Endodermal cell (in vitro differentiated cells): ENCODE measurements at regions not wholly inside any gene's neighbourhood (a gene's known extent, or its start where the extent isn't known, plus 50 kb on each side); places are given as distances from the start of the nearest gene placed in this dataset.

Experiments used
- DNase-seq: peaks from one replicate; pipeline ENCODE4 v3.0.0-alpha.2; 2017
- H3K27ac ChIP-seq: 2 replicates; pipeline ENCODE4 v1.5.1; 2013; ENCODE audit warnings: mild to moderate bottlenecking, low read depth, low read length, moderate library complexity
- H3K27me3 ChIP-seq: 2 replicates; pipeline ENCODE4 v1.6.1; 2013; ENCODE audit warnings: mild to moderate bottlenecking, low read length, moderate library complexity; ENCODE audit not compliant: insufficient read depth, control insufficient read depth, poor library complexity, severe bottlenecking
- H3K36me3 ChIP-seq: 2 replicates; pipeline ENCODE4 v1.7.0; 2013; ENCODE audit warnings: mild to moderate bottlenecking, low read length, moderate library complexity; ENCODE audit not compliant: control insufficient read depth, insufficient read depth
- H3K4me1 ChIP-seq: one replicate; pipeline ENCODE4 v1.7.0; 2013; ENCODE audit warnings: low read length; ENCODE audit not compliant: control insufficient read depth, insufficient read depth
- H3K4me3 ChIP-seq: 2 replicates; pipeline ENCODE4 v1.5.1; 2013; ENCODE audit warnings: mild to moderate bottlenecking, low read length, moderate library complexity
- H3K9ac ChIP-seq: 2 replicates; pipeline ENCODE4 v1.6.1; 2013; ENCODE audit warnings: mild to moderate bottlenecking, low read length, moderate library complexity; ENCODE audit not compliant: poor library complexity, severe bottlenecking; ENCODE audit errors: extremely low read depth
- H3K9me3 ChIP-seq: 2 replicates; pipeline ENCODE4 v1.6.1; 2013; ENCODE audit warnings: mild to moderate bottlenecking, low read length, moderate library complexity; ENCODE audit not compliant: control insufficient read depth
- H3K27ac Mint-ChIP-seq: 2 replicates; pipeline ENCODE4 v1.8.0; 2020; ENCODE audit warnings: mixed read lengths
- H3K27me3 Mint-ChIP-seq: 2 replicates; pipeline ENCODE4 v1.8.0; 2021; ENCODE audit warnings: mild to moderate bottlenecking, mixed read lengths; ENCODE audit not compliant: insufficient read depth
- H3K36me3 Mint-ChIP-seq: 2 replicates; pipeline ENCODE4 v1.8.0; 2020; ENCODE audit warnings: low read depth, mixed read lengths
- H3K4me1 Mint-ChIP-seq: 2 replicates; pipeline ENCODE4 v1.8.0; 2020; ENCODE audit warnings: mixed read lengths
- H3K4me3 Mint-ChIP-seq: 2 replicates; pipeline ENCODE4 v1.8.0; 2020; ENCODE audit warnings: mild to moderate bottlenecking, moderate library complexity, mixed read lengths
- H3K9me3 Mint-ChIP-seq: 2 replicates; pipeline ENCODE4 v1.8.0; 2020; ENCODE audit warnings: mild to moderate bottlenecking, mixed read lengths
- WGBS, 2 experiments: methylation state at CpG; one replicate each; pipeline versions ENCODE4 v1.1.5 to v1.1.7; 2013; ENCODE audit warnings: missing lambda C conversion rate in 2 of 2, mixed read lengths in 1 of 2; ENCODE audit not compliant: insufficient coverage in 1 of 2, insufficient read length in 1 of 2; 5-methylcytosine and 5-hydroxymethylcytosine counted together
- TF ChIP-seq, protein P1 (sequence below): fragments of 200-600 bp; sonication (generic); conservative IDR thresholded peaks from 2 replicates; pipeline ENCODE4 v1.5.0; 2021; ENCODE audit warnings: antibody characterized with exemption, mild to moderate bottlenecking

DNA sequence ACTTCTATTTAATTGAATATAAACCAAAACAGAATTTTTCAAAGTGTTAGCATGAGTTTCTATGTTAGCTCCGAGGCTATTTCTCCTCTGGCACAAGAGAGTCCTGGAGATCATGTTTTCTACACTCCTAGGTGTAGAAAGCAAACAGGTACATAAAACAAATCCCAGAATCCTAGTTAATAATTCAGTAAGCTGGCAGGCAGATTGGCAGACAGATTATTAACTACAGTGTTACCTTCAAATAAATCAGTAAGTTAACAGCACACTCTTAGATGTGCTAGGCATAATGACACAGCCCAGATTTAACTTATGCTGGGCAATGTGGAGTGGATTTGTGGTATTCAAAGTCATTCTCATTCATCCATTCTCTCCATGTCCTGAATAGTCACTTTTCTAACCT, 282.8 kb upstream of the RPS23 start:
- Mint-ChIP-seq H3K27ac (no peak overlapping the region), H3K4me1 (no peaks in the 10 kb centered on the region), H3K36me3 (no peaks in the 10 kb centered on the region), H3K4me3 (no peak overlapping the region), H3K9me3 (no peaks in the 10 kb centered on the region), H3K27me3 (no peaks in the 10 kb centered on the region)
- DNase-seq = no peak
- TF ChIP-seq, protein P1, sequence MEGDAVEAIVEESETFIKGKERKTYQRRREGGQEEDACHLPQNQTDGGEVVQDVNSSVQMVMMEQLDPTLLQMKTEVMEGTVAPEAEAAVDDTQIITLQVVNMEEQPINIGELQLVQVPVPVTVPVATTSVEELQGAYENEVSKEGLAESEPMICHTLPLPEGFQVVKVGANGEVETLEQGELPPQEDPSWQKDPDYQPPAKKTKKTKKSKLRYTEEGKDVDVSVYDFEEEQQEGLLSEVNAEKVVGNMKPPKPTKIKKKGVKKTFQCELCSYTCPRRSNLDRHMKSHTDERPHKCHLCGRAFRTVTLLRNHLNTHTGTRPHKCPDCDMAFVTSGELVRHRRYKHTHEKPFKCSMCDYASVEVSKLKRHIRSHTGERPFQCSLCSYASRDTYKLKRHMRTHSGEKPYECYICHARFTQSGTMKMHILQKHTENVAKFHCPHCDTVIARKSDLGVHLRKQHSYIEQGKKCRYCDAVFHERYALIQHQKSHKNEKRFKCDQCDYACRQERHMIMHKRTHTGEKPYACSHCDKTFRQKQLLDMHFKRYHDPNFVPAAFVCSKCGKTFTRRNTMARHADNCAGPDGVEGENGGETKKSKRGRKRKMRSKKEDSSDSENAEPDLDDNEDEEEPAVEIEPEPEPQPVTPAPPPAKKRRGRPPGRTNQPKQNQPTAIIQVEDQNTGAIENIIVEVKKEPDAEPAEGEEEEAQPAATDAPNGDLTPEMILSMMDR = no peak
- no peaks in the 10 kb centered on the region for H3K9me3 ChIP-seq
- H3K4me3 ChIP-seq = no peak overlapping the region
- no peaks in the 10 kb centered on the region for H3K36me3 ChIP-seq
- no peaks in the 10 kb centered on the region for H3K27me3 ChIP-seq
- no peaks in the 10 kb centered on the region for H3K4me1 ChIP-seq
- H3K27ac ChIP-seq = no peak overlapping the region
- no peak overlapping the region for H3K9ac ChIP-seq
- 80% methylated on average over 1 of the region's 1 CpG for WGBS, 2 experiments

DNA sequence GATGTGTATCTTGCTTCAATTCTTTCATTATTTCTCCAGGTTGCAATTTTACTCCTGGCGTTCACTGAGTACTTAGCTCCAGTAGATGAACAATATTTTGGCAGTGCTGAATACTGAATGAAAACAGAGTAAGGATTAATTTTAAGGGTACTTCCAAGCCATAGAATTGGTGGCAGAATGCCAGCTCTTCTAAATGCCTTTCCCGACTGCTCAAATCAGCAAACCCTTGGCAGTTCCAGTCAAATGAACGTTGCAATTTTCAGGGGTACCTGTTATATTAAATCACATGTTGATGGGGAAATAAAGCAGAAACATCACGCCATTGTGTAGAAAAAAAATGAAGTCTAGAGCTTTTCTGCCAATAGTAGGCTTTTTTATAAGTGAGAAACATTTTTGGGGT, 282.4 kb upstream of the RPS23 start:
- Mint-ChIP-seq H3K27ac (no peak overlapping the region), H3K36me3 (no peaks in the 10 kb centered on the region), H3K4me3 (no peak overlapping the region), H3K4me1 (no peaks in the 10 kb centered on the region), H3K27me3 (no peaks in the 10 kb centered on the region), H3K9me3 (no peaks in the 10 kb centered on the region)
- TF ChIP-seq, protein P1 = no peak
- WGBS, 2 experiments = 89 to 93% methylated on average over 2 to 4 of the region's 4 CpGs
- H3K9ac ChIP-seq = no peak overlapping the region
- no peaks in the 10 kb centered on the region for H3K27me3 ChIP-seq
- no peaks in the 10 kb centered on the region for H3K36me3 ChIP-seq
- H3K27ac ChIP-seq = no peak overlapping the region
- H3K4me1 ChIP-seq = no peaks in the 10 kb centered on the region
- DNase-seq = no peak
- no peak overlapping the region for H3K4me3 ChIP-seq
- H3K9me3 ChIP-seq = no peaks in the 10 kb centered on the region

GRCh38 chr5:82551840-82552385, 273.8 kb upstream of the RPS23 start:
- Histone ChIP-seq H3K9ac (no peak overlapping the region), H3K27ac (no peak overlapping the region), H3K9me3 (no peaks in the 10 kb centered on the region), H3K27me3 (no peaks in the 10 kb centered on the region), H3K4me1 (no peaks in the 10 kb centered on the region), H3K36me3 (no peaks in the 10 kb centered on the region), H3K4me3 (no peak overlapping the region)
- Mint-ChIP-seq H3K27ac (no peak overlapping the region), H3K4me3 (no peak overlapping the region), H3K9me3 (no peaks in the 10 kb centered on the region), H3K27me3 (no peaks in the 10 kb centered on the region), H3K4me1 (no peaks in the 10 kb centered on the region), H3K36me3 (no peaks in the 10 kb centered on the region)
- 95% methylated on average over 4 of the region's 4 CpGs; no CpG with 5 or more reads in 1 of the 2 experiments for WGBS, 2 experiments
- DNase-seq = no peak
- TF ChIP-seq, protein P1 = no peak
